HT1080 (cell line): ENCODE measurements at regions not wholly inside any gene's neighbourhood (a gene's known extent, or its start where the extent isn't known, plus 50 kb on each side); places are given as distances from the start of the nearest gene placed in this dataset.
"Not testable (repeated sequence)": the region's sequence is repeated elsewhere in the genome, so short reads cannot be mapped to it uniquely, and the experiment has no call there.

Source experiments
- DNase-seq: peaks from one replicate; pipeline ENCODE4 v3.0.0-alpha.2; 2015; ENCODE audit warnings: low read depth

DNA sequence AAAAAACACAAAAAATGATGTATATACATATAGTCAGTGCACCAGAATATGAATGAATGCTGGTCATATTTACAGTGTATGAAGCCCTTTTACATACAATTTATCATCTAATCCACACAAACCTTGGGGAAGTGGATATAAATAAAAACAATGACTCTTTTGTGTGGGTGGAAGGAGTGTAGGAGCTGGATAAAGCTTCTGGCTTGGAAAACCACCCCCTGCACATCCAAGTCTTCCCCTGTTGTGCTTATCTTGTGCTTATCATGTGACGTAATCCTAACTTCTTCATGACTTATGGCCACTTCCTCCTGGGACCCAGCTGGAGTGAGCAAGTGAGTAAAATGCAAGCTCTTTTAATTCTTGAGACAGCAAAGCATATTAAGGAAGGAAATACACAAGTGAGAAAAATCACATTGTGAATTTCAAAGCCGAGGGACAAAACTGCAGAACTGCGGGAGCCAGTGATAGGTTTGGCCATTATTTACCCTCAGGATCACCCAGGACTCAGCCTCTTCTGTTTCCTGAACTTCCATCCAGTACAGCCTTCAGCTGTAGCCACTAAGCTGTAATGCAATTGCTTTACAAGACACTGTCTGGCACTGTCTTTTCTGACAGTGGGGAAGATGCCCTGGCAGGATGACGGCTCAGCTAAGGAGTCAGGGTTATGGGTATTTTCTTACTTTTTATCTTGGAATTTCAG lies 104.0 kb upstream of the PPM1J start:
- peak; percentile 72 for DNase-seq

DNA sequence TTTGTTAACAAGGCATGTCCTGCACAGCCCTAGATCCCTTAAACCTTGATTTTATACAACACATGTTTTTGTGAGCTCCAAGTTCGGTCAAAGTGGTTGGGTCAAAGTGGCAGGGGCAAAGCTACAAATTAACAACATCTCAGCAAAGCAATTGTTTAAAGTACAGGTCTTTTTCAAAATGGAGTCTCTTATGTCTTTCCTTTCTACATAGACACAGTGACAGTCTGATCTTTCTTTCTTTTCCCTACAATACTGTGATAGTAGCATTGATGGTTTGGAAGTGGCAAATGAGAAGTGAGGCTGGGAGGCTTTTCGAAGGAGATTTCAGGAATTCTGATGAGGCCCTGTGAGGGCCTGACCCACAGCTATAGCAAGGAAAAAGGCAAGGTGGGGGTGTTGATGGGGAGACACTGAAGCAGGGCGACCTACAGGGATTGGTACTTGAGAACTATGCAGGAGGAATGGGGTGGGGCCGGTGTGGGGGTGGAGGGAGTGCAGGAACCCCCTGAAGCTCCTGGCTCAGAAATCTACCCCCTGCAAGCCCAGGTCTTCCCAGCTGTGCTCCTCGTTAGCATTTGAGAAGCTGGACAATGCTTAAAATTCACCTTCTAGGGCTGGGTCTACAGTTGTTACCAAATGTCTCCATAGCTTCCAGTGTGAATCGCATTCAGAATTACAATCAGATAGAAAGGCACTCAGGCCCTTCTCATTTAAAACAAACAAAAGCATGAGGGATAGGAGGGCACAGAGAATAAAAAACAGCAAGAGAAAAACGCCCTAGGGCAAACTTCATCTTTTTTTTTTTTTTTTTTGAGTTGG lies 102.6 kb upstream of the PPM1J start:
- no peak for DNase-seq

DNA sequence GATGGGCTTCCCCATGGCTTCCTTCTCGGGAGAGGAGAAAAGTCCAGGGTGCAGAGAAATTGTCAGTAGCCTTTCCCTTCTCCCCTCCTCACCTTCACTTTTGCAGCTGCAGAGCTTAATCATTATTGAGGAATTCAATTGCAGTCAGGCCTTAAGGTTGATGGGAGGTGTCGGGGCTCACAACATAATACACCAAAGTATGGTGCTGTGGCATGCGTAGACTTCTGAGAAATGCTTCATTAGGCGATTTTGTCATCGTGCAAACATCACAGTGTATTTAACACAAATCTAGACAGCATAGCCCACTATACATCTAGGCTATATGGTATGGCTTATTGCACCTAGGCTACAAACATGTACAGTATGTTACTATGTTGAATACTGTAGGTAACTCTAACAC lies 100.2 kb upstream of the PPM1J start:
- DNase-seq, result no peak

DNA sequence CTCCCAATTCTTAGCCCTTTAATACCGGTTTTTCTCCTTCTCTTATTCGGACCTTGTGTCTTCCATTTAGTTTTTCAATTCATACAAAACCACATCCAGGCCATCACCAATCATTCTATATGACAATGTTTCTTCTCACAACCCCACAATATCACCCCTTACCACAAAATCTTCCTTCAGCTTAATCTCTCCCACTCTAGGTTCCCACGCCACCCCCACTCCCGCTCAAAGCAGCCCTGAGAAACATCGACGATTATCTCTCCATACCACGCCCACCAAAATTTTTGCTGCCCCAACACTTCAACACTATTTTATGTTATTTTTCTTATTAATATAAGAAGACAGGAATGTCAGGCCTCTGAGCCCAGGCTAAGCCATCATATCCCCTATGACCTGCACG lies 99.5 kb upstream of the PPM1J start:
- DNase-seq, result not testable (repeated sequence)

DNA sequence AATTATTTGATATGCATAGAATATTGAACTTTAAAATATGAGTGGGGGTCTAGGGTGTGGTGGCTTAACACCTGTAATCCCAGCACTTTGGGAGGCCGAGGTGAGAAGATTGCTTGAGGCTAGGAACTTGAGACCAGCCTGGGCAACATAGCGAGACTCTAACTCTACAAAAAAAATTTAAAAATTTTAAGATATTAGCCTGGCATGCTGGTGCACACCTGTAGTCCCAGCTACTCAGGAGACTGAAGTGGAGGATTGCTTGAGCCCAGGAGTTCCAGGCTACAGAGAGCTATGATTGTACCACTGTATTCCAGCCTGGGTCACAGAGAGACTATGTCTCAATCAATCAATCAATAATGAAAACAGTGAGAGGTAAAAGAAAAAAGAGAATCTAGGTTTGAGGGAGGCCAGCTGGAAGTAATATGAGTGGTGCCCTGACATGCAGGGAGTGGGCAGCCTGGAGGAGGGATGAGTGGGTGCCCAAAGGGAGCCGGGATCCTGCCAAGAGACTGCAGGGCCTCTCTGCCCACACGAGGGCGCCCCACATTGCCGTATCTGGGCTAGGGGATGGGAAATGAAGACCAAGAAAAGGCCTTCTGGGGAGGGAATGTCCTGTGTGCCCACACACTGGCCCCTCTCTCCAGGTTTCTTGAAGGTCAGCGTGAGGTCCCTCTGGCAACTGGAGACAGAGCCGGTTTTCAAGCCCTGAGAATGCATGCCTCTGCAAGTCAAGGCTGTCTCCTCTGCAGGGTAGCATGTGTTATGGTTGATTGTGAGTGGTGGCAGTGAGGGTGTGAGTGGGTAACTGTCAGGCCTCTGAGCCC lies 93.9 kb upstream of the PPM1J start:
- DNase-seq, result peak; percentile 73

DNA sequence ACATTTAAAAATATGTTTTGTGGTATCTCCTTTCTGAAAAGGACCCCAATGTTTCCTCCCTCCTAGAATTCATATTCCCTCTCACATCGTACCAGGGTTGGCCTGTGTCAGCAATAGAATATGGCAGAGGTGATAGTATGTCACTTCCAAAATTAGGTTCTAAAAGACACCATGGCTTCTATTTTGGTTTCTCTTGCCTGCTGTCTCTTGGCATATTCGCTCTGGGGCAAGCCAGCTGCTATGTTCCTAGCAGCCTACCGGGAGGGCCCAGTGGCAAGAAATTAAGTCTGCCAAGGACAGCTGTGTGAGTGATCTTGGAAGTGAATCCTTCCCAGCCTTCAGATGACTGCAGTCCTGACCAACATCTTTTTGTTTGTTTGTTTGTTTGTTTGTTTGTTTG lies 92.9 kb upstream of the PPM1J start:
- DNase-seq, result no peak

DNA sequence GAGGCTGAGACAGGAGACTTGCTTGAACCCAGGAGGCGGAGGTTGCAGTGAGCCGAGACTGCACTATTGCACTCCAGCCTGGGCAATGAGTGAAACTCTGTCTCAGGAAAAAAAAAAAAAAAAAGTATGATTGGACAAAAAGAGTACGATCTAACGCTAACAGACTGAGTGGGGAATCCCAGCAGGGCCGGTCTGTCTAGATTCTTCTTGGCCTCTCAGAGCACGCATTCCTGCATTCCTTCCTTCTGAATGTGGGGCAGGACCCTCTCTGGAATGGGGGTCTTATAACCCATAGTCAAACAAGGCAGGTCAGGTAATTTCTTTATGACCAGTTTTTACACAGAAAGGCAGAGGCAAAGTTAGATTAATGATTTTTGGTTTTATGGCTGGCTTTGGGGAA lies 92.0 kb upstream of the PPM1J start:
- DNase-seq, result no peak

DNA sequence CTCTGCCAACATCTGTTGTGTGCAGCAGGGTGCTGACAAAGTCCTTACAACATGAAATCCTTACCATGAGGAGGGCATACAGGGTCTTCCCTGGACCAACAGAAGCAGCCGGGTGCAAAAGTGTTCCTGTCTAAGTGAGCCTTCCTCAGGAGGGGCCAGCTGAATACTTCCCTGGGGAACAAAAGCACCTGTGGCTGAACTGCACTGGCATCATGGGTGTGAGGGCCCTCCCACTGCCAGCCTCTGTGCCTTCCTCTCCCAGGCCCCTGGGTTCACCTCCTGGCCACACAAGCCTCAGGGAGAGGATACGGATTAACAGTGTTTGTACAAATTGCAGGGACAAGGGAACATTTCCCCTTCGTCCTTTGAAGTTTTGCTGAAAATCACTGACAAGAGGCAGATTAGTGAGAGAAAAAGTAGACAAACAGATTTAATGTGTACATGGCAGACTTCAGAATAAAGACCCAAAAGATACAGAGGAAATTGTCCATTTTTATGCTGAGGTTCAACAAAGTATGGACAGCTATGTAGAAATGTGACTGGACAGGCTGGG lies 91.0 kb upstream of the PPM1J start:
- DNase-seq, result no peak

DNA sequence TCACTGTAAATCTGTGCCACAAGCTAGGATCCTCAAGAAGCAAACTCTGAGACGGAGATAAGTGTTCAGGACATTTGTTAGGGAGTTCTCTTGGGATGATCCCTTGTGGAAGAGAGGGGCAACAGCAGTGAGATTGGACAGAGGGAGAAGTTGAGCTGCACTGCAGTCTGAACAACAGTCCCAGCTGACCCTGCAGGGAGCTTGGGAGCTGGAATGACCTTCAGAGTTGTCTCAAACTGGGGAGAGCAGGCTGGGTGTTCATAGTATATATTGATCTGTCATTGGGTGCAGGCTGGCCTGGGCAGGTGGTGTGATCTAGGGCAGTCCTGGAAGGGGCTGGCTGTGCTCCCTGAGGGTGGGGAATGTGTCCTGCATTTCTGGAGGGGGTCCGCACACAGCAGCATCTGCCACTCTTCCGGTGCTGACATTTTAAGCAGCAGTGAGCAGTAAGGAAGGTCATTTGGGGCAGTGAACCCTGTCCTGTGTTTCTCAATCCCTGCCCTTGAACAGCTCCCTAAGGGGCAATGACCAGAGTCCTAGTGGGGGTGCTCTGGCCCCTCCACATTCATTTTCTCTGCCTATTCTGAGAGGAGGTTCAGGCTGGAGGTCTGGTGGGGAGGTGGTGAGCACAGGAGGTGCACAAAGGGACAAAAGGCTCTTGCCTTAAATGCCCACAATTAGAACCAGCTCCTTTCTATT lies 90.2 kb upstream of the PPM1J start:
- DNase-seq, result no peak

DNA sequence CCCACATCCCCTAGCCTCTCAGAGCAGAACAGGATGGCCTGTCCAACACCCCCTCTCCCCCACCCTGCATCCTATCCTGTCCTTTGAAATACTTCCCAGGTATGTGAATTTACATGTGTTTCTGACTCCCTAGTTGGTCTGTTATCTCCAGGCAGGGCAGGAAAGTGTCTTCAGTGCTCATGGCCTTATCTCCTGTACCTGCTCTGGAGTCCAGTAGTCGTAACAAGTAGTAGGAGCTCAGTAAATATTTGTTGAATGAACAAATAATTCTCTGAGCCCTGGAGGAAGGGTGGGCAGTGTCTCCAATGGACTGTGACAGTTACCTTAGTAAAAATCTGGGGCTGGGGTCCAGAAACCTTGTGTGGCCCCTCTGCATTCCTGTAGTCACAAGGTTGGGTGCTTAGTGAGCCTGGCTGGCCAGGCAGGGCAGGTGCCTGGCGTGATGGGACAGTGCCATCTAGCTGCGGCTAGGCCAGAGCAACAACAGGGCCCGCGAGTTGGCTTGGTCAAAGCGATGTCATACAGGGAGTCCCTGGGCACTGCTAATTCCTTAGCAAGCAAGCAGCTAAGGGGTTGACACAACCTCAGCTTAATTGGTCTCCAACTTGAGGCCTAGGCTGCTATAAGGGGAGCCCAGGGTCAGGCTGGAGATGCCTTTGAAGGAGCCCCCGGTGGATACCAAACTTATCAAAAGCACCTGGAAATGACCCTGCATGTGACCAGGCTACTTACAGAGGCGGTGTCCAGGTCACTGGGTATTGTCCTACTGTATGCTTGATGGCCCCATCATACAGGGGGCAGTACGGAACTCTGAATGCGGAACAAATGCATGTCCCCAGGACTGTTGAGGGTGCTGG lies 89.0 kb upstream of the PPM1J start:
- peak; percentile 67 for DNase-seq

DNA sequence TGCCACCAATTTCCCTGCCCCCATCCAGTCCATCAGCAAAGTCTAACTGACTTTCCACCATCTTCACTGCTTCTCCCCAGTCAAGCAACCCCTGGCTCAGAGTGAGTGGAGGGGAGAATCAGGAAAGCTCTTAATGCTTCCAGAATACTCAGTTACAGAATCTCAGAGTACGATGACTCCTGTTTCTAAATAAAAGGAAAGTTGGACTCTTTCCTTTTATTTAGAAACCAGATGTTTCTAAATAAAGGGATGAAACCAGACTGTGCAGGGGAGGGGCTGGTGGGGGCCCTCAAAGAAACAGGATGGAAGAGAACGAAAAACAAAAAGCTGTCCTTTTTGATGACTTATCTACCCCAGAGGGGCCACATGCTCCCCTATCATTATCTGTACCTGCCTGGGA lies 85.2 kb upstream of the PPM1J start:
- DNase-seq, result no peak

DNA sequence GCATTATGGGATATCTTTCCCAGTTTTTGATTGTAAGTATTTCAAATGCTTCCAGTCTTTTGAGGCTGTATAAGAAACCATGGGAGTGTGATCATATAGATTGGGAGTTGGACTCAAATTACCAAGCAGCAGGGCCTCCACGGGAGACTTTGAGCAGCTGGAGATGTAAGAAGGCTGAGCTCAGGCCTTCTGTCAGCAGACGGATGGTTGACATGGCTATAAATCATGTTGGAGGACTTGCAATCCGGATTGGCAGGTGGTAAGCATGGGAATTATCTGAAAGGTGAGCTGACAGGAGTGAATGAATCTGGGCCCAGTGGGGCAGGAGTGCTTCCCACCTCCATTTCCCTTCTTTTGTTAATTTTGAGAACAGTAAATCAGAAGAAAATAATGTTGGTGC lies 83.2 kb upstream of the PPM1J start:
- DNase-seq, result no peak

DNA sequence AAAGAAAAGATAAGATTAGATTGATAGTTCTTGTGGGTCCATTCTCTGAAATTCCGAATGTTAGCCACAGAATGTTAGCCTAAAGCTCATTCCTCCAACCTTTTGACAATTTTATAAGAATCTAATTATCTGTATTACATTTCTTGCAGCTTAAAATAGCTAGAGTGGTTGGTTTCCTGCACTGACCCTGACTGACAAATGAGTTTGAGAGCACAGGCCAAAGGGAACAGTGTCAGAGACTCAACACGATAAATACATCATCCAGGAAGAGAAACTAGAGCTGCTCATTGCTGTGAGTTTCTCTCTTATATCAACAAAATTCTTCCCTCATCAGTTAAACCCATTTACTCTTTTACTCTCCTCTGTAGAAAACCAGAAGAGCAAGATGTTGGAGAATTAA lies 82.1 kb upstream of the PPM1J start:
- no peak for DNase-seq

DNA sequence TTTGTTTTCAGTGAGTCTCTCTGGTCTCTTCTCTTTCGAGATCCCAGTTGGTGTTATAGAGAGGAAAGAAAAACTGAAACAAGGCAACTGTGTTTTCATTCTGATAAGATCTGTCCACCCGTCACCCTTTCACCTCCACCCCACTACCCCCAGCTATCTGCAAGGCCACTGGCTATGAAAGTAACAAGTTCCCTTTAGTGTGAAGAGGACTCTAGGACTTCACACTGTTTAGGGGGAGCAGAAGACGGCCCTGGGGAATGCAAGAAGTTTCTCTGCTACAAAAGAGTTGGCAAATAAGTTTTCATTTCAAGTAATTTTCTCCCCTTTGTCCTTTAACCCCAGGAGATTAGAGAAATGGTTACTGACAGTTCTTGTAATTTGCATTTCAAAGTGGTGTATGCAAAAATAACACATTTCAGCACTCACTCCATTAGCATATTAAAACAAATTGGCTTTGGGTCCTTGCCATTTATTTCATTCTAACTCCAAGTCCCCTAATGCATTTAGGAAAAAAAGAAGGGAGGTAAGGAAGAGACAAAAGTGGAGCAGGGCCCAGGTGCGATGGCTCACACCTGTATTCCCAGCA lies 79.6 kb upstream of the PPM1J start:
- DNase-seq, result no peak

DNA sequence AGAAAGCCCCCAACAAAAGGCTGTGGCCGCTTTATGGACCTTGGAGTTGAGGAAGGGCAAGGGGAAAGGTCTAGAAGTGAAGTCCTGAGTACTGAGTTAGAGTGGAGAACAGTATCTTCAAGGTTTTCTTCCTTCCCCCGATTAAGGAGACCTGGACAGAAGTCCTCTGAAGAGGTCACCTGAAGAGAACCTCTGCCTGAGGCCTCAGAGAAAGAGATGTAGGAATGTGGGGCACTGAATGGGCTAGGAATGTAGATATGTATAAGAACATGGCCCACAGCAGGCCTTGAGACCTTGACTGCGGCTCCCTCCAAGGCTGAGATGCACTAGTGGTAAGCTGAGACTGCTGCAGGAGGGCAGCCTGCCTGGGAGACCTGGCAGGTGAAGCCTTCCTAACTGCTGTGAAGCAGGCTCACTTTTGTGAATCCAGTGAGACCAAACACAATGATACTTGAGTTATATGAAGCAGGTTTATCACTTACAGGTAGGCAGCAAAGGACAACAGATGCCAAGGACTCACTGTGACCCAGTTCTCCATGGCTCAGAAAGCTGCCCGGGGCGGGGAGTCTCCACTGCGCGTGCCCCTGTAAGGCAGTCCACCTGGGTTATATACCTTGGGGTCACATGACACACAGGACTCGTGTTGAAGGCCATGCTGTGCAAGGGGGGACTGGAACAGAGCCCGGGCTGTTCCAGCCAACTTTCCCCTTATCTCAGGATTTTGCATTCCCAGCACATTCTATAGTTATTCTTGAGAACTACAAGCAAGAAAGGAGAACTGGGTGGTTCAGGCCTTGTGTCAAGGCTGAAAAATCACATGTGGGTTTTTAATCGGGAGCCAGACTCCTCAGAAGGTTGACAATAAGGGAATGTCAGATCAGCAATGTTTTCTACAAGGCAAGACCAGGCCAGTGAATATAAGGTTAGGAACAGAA lies 78.8 kb upstream of the PPM1J start:
- DNase-seq, result no peak

DNA sequence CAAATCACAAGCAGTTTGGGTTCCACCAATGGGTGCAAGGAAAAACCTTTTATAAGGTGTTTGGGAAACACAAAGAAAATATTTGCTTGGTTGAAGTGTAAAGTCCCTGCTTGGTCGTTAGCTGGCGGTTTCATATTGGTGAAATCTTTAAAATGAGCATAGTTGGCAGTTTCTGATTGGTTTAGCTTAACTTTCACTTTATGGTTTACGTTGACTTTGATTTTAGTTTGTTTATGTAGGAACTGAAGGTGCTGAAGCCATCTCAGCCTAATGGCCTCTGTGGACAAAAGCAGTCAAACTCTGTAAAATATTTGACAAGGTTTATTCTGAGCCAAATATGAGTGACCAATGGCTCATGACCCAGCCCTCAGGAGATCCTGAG lies 76.6 kb upstream of the PPM1J start:
- no peak for DNase-seq

DNA sequence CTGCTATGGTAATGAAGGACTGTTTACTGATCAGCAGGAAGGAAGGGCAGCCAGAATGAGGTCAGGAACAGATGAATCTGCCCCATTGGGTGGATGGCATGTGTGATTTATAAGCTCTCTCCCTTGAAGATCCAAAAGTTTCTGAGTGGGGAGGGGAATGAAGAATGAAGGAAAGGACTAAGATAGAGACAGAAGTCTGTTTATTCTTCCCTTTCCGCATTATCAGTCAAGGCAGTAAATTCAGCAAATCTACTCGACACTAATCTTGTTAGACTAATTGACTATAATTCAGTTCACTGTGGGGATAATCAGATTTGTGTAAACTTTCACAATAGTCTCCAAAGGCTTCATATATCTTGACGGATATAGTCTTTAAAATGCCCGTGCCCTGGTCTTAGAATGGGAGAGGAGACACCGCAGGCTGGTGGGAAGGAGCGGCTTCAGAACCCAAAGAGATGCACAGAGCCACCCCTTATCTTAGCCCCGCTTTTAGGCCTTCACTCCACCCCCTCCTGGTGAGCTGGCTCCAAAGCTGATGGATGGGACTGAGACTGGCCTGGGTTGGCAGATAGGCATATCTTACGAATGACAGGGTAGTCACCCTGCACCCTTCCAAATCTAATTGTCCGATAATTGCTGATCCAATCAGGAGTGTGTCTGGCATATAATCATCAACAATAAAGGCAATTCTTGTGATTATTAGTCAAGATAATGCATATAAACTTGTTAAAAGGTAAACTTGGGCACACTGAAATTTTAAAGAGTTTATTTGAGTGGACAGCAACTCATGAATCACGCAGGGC lies 76.0 kb upstream of the PPM1J start:
- DNase-seq, result no peak

DNA sequence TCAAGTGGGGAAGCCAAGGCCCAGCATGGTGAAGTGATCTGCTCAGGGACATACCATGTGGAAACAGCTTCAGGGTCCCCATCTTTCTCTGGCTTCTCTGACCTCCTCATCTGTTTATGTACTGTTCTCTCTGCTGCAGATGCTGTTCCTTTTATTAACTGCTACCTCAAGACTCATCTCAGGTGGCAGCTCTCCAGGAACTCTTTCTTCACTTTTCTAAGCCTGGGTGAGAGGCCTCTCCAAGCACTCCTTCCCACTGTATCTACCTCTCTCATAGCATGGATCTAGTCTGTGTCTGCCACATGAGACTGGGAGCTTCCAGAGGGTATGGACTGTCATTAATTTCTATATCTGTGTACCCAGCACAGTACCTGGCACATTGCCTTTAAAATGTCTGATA lies 73.4 kb upstream of the PPM1J start:
- no peak for DNase-seq
